Gastroesophageal sphincter (tissue), 4 donors: ENCODE measurements at regions not wholly inside any gene's neighbourhood (a gene's known extent, or its start where the extent isn't known, plus 50 kb on each side); places are given as distances from the start of the nearest gene placed in this dataset.

Experiments used
- ATAC-seq: fragments of 150-250 bp; one replicate; pipeline ENCODE4 v1.9.1; 2016; ENCODE audit warnings: mild to moderate bottlenecking, moderate library complexity
- H3K27ac ChIP-seq, 4 donors: fragments of 200-600 bp; sonication (generic) in 3 of 4; 1 replicate in 3 of 4; 2 replicates in 1 of 4; pipeline ENCODE4 v1.5.1; 2016 to 2019
- H3K27me3 ChIP-seq: fragments of 200-600 bp; sonication (generic); one replicate; pipeline ENCODE4 v1.5.1; 2019
- H3K36me3 ChIP-seq, 2 donors: fragments of 200-600 bp; sonication (generic); one replicate each; pipeline ENCODE4 v1.5.1; 2019; ENCODE audit warnings: control low read depth in 1 of 2
- H3K4me1 ChIP-seq, 3 donors: fragments of 200-600 bp; sonication (generic); 1 replicate in 2 of 3; 2 replicates in 1 of 3; pipeline ENCODE4 v1.5.1; 2016 to 2019; ENCODE audit warnings: control low read depth in 2 of 3
- H3K4me3 ChIP-seq, 2 donors: fragments of 200-600 bp; sonication (generic); one replicate each; pipeline ENCODE4 v1.5.1; 2019; ENCODE audit warnings: mild to moderate bottlenecking in 1 of 2, moderate library complexity in 1 of 2
- H3K9me3 ChIP-seq, 3 donors: fragments of 200-600 bp; sonication (generic); one replicate each; pipeline ENCODE4 v1.5.1; 2017 to 2019; ENCODE audit warnings: control low read depth in 2 of 3
- CTCF ChIP-seq, 4 experiments: fragments of 200-600 bp in 2 of 4; fragments of 450-650 bp in 2 of 4; sonication (generic) in 1 of 4; IDR thresholded peaks; one replicate each; pipeline ENCODE4 v1.5.1; 2017 to 2019; ENCODE audit warnings: antibody characterized with exemption in 4 of 4, mild to moderate bottlenecking in 2 of 4, moderate library complexity in 2 of 4
- EP300 ChIP-seq: sonication (generic); formaldehyde crosslinking; IDR thresholded peaks from one replicate; pipeline ENCODE4 v1.6.1; 2017; ENCODE audit warnings: antibody characterized with exemption, mild to moderate bottlenecking
- POLR2A ChIP-seq, 2 donors: fragments of 450-650 bp; IDR thresholded peaks; one replicate each; pipeline ENCODE4 v1.6.1; 2017; ENCODE audit warnings: antibody characterized with exemption in 2 of 2, mild to moderate bottlenecking in 2 of 2, moderate library complexity in 1 of 2
- POLR2AphosphoS5 ChIP-seq: sonication (generic); formaldehyde crosslinking; IDR thresholded peaks from one replicate; pipeline ENCODE4 v1.6.1; 2017; ENCODE audit warnings: antibody characterized with exemption
- WGBS, 2 donors: methylation state at CpG; one replicate each; pipeline ENCODE4 v1.1.5; 2018; ENCODE audit warnings: low coverage in 1 of 2; 5-methylcytosine and 5-hydroxymethylcytosine counted together

GRCh38 chr1:193580419-193580818 is 394.0 kb upstream of the B3GALT2 start:
- WGBS, 2 donors = 87 to 94% methylated on average over 2 to 3 of the region's 3 CpGs
- Histone ChIP-seq H3K36me3 (no peaks in the 10 kb centered on the region), H3K27ac (no peak overlapping the region), H3K27me3 (no peaks in the 10 kb centered on the region), H3K4me1 (no peaks in the 10 kb centered on the region), H3K4me3 (no peak overlapping the region), H3K9me3 (no peaks in the 10 kb centered on the region)
- TF ChIP-seq CTCF (IDR thresholded peaks at IDR 0.05) (no peak), EP300 (no peak), POLR2AphosphoS5 (no peak), POLR2A (IDR thresholded peaks at IDR 0.05) (no peak)
- ATAC-seq = no peak

GRCh38 chr1:193579323-193579722 is 392.9 kb upstream of the B3GALT2 start:
- H3K27me3 ChIP-seq = no peaks in the 10 kb centered on the region
- no peak for TF ChIP-seq POLR2A (IDR thresholded peaks at IDR 0.05)
- TF ChIP-seq EP300 = no peak
- TF ChIP-seq CTCF (IDR thresholded peaks at IDR 0.05) = no peak
- TF ChIP-seq POLR2AphosphoS5 = no peak
- H3K27ac ChIP-seq = no peak overlapping the region
- H3K4me3 ChIP-seq = no peak overlapping the region
- no peak for ATAC-seq
- H3K9me3 ChIP-seq = no peaks in the 10 kb centered on the region
- 82 to 100% methylated on average over 1 of the region's 1 CpG for WGBS, 2 donors
- H3K36me3 ChIP-seq = no peaks in the 10 kb centered on the region
- no peaks in the 10 kb centered on the region for H3K4me1 ChIP-seq

DNA sequence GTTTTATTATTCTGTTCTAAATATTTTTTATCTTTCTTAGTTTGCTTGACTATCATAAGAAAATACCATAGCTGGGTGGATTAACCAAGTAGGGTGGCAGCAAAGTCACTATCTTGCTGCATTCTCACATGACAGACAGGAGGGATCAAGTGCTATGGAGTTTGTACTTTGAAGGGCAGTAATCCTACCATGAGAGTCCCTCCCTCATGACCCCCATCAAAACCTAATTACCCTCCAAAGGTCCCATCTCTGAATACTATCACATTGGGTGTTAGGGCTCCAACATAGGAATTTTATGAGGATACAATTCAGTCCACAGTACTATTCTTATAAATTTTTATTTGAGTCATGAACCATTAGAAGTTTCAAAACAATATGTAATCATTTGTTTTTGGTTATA is 388.5 kb upstream of the B3GALT2 start:
- H3K27ac ChIP-seq = no peak overlapping the region
- ATAC-seq = no peak

GRCh38 chr1:193569983-193570269 is 383.5 kb upstream of the B3GALT2 start:
- H3K27ac ChIP-seq = no peak overlapping the region
- H3K4me3 ChIP-seq = no peak overlapping the region
- H3K27me3 ChIP-seq = no peaks in the 10 kb centered on the region
- H3K36me3 ChIP-seq = no peaks in the 10 kb centered on the region
- peaks cover 0 to 10% (median 0%) of the 10 kb centered on the region in 3 donors for H3K9me3 ChIP-seq
- ATAC-seq = no peak
- no peaks in the 10 kb centered on the region for H3K4me1 ChIP-seq
- TF ChIP-seq POLR2A (IDR thresholded peaks at IDR 0.05) (no peak), CTCF (IDR thresholded peaks at IDR 0.05) (no peak), EP300 (no peak)

More for the DNA sequence above, 388.5 kb upstream of the B3GALT2 start:
- TF ChIP-seq CTCF (IDR thresholded peaks at IDR 0.05) (no peak), POLR2A (IDR thresholded peaks at IDR 0.05) (no peak), POLR2AphosphoS5 (no peak), EP300 (no peak)
- H3K4me3 ChIP-seq = no peak overlapping the region
- H3K36me3 ChIP-seq = no peaks in the 10 kb centered on the region
- H3K4me1 ChIP-seq = no peaks in the 10 kb centered on the region
- H3K27me3 ChIP-seq = no peaks in the 10 kb centered on the region
- peaks cover 0 to 10% (median 0%) of the 10 kb centered on the region in 3 donors for H3K9me3 ChIP-seq

GRCh38 chr1:193569096-193569982 is 382.9 kb upstream of the B3GALT2 start:
- ATAC-seq = no peak
- 10 to 100% methylated on average over 1 of the region's 1 CpG for WGBS, 2 donors
- H3K4me3 ChIP-seq = no peak overlapping the region
- no peaks in the 10 kb centered on the region for H3K36me3 ChIP-seq
- H3K27me3 ChIP-seq = no peaks in the 10 kb centered on the region
- no peak overlapping the region for H3K27ac ChIP-seq
- TF ChIP-seq POLR2A (IDR thresholded peaks at IDR 0.05) = no peak
- TF ChIP-seq CTCF (IDR thresholded peaks at IDR 0.05) = no peak
- no peak for TF ChIP-seq EP300
- no peak for TF ChIP-seq POLR2AphosphoS5
- H3K9me3 ChIP-seq = peaks cover 0 to 10% (median 0%) of the 10 kb centered on the region in 3 donors
- H3K4me1 ChIP-seq = no peaks in the 10 kb centered on the region
